Gastroesophageal sphincter (tissue), 3 donors: ENCODE measurements at regions not wholly inside any gene's neighbourhood (a gene's known extent, or its start where the extent isn't known, plus 50 kb on each side); places are given as distances from the start of the nearest gene placed in this dataset.

ENCODE experiments used
- CTCF ChIP-seq, 4 experiments: fragments of 200-600 bp in 2 of 4; fragments of 450-650 bp in 2 of 4; sonication (generic) in 1 of 4; IDR thresholded peaks; one replicate each; pipeline ENCODE4 v1.5.1; 2017 to 2019; ENCODE audit warnings: antibody characterized with exemption in 4 of 4, mild to moderate bottlenecking in 2 of 4, moderate library complexity in 2 of 4
- EP300 ChIP-seq: sonication (generic); formaldehyde crosslinking; IDR thresholded peaks from one replicate; pipeline ENCODE4 v1.6.1; 2017; ENCODE audit warnings: antibody characterized with exemption, mild to moderate bottlenecking
- POLR2A ChIP-seq, 2 donors: fragments of 450-650 bp; IDR thresholded peaks; one replicate each; pipeline ENCODE4 v1.6.1; 2017; ENCODE audit warnings: antibody characterized with exemption in 2 of 2, mild to moderate bottlenecking in 2 of 2, moderate library complexity in 1 of 2
- POLR2AphosphoS5 ChIP-seq: sonication (generic); formaldehyde crosslinking; IDR thresholded peaks from one replicate; pipeline ENCODE4 v1.6.1; 2017; ENCODE audit warnings: antibody characterized with exemption

DNA sequence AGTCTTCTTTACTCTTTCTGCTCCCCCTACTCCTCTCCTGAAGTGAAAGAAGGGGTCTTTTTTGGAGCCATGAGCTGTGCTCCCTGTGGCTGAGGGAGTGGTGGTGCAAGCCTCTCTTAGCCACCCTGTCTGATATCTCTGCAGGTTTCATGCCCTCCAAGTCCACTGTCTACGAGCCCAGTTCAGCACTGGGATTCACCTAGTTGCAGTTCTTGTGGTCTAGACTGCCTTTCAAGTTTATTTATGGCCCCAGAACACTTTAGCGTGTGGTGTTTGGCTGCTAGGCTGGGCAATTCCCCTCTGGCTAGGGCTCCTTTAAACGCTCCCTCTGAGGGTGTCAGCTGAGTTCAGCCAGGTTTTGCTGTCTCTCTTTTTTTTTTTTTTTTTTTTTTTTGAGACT, 908.6 kb downstream of the TRHDE start:
- TF ChIP-seq CTCF (IDR thresholded peaks at IDR 0.05): no peak
- no peak for TF ChIP-seq POLR2AphosphoS5
- no peak for TF ChIP-seq POLR2A (IDR thresholded peaks at IDR 0.05)
- TF ChIP-seq EP300: no peak
